ENCODE measurements at regions not wholly inside any gene's neighbourhood (a gene's known extent, or its start where the extent isn't known, plus 50 kb on each side); places are given as distances from the start of the nearest gene placed in this dataset.

DNA sequence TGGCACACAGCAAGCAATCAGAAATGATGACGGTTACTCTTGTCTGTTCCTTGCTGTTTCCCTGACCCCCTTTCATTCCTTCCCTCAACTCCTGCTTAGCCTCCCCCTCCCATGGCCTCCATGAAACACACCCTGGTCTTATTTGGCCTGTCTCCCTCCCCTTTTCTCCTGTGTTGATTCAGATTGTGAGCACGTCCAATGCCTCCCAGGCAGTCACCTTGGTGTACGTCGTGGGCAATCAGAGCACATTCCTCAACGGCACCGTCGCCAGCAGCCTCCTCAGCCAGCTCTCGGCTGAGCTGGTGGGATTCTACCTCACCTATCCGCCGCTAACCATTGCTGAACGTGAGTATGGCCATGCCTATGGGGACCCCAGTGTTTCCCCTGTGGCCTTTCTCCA, 141.1 kb downstream of the C11orf91 start (continued):
- TF ChIP-seq, protein P1, sequence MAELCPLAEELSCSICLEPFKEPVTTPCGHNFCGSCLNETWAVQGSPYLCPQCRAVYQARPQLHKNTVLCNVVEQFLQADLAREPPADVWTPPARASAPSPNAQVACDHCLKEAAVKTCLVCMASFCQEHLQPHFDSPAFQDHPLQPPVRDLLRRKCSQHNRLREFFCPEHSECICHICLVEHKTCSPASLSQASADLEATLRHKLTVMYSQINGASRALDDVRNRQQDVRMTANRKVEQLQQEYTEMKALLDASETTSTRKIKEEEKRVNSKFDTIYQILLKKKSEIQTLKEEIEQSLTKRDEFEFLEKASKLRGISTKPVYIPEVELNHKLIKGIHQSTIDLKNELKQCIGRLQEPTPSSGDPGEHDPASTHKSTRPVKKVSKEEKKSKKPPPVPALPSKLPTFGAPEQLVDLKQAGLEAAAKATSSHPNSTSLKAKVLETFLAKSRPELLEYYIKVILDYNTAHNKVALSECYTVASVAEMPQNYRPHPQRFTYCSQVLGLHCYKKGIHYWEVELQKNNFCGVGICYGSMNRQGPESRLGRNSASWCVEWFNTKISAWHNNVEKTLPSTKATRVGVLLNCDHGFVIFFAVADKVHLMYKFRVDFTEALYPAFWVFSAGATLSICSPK (IDR thresholded peaks at IDR 0.05; ENCODE audit: borderline replicate concordance): no peak
- TF ChIP-seq CXXC5 (CRISPR knock-in tag; IDR thresholded peaks at IDR 0.05): no peak
- no peak for TF ChIP-seq SMAD2 (IDR thresholded peaks at IDR 0.05; ENCODE audit: low read depth, low read length)
- TF ChIP-seq, protein P2, sequence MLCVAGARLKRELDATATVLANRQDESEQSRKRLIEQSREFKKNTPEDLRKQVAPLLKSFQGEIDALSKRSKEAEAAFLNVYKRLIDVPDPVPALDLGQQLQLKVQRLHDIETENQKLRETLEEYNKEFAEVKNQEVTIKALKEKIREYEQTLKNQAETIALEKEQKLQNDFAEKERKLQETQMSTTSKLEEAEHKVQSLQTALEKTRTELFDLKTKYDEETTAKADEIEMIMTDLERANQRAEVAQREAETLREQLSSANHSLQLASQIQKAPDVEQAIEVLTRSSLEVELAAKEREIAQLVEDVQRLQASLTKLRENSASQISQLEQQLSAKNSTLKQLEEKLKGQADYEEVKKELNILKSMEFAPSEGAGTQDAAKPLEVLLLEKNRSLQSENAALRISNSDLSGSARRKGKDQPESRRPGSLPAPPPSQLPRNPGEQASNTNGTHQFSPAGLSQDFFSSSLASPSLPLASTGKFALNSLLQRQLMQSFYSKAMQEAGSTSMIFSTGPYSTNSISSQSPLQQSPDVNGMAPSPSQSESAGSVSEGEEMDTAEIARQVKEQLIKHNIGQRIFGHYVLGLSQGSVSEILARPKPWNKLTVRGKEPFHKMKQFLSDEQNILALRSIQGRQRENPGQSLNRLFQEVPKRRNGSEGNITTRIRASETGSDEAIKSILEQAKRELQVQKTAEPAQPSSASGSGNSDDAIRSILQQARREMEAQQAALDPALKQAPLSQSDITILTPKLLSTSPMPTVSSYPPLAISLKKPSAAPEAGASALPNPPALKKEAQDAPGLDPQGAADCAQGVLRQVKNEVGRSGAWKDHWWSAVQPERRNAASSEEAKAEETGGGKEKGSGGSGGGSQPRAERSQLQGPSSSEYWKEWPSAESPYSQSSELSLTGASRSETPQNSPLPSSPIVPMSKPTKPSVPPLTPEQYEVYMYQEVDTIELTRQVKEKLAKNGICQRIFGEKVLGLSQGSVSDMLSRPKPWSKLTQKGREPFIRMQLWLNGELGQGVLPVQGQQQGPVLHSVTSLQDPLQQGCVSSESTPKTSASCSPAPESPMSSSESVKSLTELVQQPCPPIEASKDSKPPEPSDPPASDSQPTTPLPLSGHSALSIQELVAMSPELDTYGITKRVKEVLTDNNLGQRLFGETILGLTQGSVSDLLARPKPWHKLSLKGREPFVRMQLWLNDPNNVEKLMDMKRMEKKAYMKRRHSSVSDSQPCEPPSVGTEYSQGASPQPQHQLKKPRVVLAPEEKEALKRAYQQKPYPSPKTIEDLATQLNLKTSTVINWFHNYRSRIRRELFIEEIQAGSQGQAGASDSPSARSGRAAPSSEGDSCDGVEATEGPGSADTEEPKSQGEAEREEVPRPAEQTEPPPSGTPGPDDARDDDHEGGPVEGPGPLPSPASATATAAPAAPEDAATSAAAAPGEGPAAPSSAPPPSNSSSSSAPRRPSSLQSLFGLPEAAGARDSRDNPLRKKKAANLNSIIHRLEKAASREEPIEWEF (CRISPR knock-in tag; IDR thresholded peaks at IDR 0.05): no peak
- TF ChIP-seq SRF (CRISPR knock-in tag; IDR thresholded peaks at IDR 0.05): no peak
- TF ChIP-seq ZNF134 (CRISPR knock-in tag; conservative IDR thresholded peaks at IDR 0.05): no peak
- TF ChIP-seq RBM17 (IDR thresholded peaks at IDR 0.05; ENCODE audit: borderline replicate concordance, low read depth, low read length): no peak

Measured in K562 (cell line).